H1 (cell line): ENCODE measurements at regions not wholly inside any gene's neighbourhood (a gene's known extent, or its start where the extent isn't known, plus 50 kb on each side); places are given as distances from the start of the nearest gene placed in this dataset.

ENCODE experiments used
- EGR1 ChIP-seq: IDR thresholded peaks from 2 replicates; pipeline ENCODE4 v1.6.1; 2011; ENCODE audit warnings: low read depth, low read length, borderline replicate concordance
- RXRA ChIP-seq: IDR thresholded peaks from 2 replicates; pipeline ENCODE4 v1.6.1; 2011; ENCODE audit warnings: low read depth, mild to moderate bottlenecking, low read length, moderate library complexity; ENCODE audit not compliant: insufficient read depth
- TBP ChIP-seq: IDR thresholded peaks from 2 replicates; pipeline ENCODE4 v1.6.1; 2011; ENCODE audit warnings: low read depth, low read length, improper control_type of control experiment

DNA sequence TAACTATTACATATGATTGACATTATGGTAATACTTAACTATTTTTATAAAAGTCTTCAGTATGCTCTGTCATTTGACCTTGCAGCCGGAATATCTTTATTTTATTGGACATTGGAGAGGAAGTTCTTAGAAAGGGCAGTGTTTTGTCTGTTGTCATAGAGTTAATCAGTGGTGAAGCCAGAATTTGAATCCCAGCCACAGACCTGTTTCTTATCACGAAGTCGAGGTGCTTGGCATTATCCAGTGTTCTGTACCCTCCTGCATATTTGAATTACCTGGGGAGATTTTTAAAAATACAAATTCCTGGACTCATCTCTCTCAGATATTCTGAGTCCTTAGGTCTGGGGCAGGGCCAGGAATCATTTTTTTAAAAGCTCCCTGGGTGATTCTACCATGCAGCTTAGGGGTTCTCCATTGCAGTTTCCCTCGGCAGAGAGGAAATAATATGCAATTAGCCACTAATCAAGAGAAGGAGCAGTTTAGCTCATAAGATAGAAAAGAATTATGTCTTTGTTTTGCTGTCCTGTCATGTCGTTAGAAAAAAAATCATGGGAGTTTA lies 195.6 kb upstream of the CFAP20DC start (continued):
- TF ChIP-seq TBP = no peak
- no peak for TF ChIP-seq EGR1
- no peak for TF ChIP-seq RXRA
